Dedifferentiated amniotic fluid mesenchymal stem cell (primary cell): ENCODE measurements at regions not wholly inside any gene's neighbourhood (a gene's known extent, or its start where the extent isn't known, plus 50 kb on each side); places are given as distances from the start of the nearest gene placed in this dataset.

ENCODE experiments used
- DNase-seq: peaks from one replicate; pipeline ENCODE4 v3.0.0-alpha.2; 2016; ENCODE audit errors: extremely low spot score

DNA sequence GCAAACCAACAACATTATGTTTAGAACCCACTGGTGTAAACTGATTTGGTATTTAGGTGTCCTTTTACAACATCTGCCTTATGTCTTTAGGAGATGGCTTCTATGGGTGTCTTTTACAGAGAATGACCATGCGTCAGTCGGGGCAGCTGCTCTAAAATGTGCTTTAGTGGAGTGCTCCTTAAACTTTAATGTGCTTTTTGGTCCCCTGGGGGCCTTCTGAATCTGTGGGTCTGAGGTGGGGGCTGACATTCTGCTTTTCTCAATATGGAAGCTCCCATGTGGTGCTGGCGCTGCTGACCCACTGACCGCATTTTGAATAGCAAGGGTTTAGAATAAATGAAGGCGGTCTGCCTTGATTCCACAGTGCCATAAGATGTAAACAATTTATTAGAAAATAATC, 173.2 kb upstream of the B3GALT2 start:
- no peak for DNase-seq

GRCh38 chr1:193358419-193358818, 172.0 kb upstream of the B3GALT2 start:
- DNase-seq: no peak

DNA sequence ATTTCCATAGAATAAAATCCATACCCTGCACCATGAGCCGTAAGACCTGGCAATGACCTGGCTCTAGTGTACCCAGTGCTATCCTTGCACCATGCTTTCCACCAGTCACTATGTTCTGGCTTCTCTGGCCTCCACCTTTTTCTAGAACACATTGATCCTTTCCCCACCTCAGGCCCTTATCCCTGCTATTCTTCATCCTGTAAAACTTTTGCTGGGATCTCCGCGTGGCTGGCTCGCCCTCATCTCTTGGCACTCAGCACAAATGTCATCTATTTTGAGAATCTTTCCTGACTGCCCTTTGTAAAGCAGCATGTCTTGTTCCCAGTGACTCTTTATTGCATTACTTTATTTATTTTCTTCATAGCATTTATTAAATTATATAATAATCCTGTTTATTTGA, 169.8 kb upstream of the B3GALT2 start:
- no peak for DNase-seq

DNA sequence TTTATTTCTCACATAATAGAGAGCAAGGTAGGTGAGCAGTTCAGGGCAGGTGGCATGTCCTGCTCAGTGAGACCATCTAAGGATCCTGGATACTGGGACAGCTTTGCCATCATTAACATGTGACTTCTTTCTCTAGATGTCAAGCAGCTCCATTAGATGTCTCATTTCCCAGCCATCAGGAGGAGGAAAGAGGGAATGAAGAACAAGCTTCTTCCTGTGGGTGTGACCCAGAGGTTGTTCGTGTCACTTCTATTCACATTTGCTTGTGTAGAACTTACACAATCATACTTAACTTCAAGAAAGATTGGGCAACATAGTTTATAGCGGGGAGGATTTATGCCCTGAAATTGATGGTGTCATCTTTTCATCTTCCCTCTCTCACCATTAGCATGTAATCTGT, 169.2 kb upstream of the B3GALT2 start:
- DNase-seq: no peak

DNA sequence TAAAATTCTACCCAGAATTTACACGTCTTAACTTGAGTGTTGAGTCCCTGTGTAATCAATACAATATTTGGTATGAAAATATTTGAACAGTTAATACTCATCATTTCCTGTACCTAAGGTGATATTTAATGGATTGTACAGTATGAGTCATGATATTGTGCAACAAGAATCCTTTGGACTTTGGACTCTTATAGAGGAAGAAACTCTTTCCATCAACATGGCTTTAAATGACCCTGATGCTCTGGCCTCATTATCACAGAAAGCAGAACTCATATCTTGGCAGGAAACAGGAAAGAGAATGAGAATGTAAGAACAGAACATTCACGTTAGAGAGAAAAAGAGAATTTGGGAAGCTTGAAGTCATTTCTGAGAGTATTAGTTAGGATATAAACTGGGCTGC, 168.8 kb upstream of the B3GALT2 start:
- no peak for DNase-seq

DNA sequence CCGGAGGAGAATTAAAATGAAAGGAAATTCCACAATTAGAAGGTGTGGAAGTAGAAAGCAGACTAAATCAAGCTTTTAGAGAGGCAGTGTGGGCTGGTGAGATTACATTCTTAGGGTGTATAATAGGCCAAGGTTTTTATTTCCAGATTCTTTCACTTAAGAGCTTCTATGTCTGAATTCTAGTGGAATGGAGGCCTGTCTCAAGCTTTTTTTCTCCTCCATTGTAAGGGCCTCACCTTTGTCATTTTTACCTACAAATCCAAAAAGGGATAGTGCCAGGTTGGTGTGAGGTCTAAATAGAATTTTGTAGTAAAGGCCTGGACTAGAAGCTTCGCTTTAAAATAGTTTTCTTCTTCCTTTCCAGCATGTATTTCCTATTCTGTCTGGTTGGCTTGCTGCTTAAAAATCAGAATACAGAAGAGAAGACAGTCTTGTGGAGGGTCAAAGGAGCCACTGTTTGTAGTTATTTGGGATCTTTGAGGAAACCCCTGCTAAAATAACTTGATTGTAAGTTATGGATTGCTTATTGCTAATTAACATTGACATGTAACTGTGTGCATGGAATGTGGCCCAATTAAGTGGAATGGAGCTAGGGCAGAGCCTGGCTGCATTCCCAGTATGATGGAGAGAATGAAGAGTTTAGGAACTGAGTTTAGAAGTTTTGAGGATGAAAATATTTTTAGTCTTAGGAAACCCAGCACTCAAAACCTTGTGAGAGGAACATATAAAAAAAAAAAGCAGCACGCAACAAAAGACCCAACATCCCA, 162.5 kb upstream of the B3GALT2 start:
- no peak for DNase-seq

DNA sequence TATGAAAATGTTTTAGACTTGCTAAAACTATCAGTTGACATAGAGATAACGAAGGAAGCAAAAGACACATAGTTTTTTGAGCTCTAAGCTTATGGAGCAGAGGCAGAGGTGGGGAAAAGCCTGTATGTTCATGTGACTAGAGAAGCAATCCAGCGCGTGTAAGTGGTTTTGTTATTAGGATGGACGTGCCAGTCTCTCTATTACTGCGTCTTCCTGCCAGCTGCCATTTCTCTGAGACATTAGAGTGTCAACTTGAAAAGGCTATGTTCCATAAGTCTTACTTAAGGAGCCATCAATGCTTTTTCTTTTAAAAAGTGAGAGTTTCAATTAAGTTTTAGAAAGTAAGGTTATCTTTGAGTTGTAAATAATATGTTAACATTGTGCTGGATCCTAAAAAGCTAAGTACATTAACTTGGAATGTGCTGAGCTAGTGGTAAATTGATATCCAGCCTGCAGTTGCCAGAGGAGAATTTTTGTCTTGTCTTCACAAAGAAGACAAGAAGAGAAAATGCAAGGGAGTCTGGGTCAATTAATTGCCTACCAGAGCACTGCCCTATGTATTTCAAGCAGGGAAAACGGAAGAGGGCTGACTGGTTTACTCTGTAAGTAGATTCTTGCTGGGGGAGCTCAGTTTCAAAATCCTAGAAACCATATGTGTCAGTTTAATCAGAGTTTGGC, 161.8 kb upstream of the B3GALT2 start:
- peak; percentile 40 for DNase-seq

- no peak for DNase-seq
Observed at GRCh38 chr1:193346085-193346484, 159.7 kb upstream of the B3GALT2 start.

DNA sequence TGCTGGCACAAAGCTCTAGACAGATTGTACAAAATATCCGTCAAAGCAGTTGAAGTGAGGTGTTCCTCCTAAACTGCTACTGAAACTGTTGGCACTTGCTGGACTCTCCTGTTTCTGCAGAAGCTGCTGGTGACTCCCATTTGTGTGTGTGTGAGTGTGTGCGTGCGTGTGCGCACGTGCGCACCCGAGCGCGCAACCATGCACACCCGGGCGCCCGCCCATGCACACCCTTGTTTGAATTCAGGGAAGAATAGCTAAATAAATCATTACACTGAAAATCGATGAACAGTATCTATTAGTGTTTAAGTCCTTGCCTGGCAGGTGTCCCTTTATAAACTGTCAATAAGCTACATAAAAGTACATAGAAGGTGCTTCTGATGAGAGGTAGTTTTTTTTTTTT, 156.4 kb upstream of the B3GALT2 start:
- no peak for DNase-seq

DNA sequence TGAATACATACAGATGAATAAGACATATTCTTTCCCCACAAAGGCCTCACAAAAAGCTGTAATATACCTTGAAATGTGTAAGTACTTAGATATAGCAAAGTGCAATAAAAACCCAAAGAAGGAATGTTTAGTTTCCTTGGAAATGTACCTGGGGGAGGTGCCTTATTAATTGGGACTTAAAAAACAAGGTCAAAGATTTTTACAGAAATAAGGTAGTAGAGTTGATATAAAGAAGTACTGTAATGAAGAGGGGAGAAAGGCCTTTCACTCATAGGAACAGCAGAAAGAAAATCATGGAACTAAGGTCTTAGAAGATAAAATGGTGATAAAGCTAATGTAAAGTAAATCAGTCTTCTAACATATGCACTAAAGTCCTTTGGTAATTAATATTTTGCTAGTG, 153.9 kb upstream of the B3GALT2 start:
- DNase-seq: no peak

DNA sequence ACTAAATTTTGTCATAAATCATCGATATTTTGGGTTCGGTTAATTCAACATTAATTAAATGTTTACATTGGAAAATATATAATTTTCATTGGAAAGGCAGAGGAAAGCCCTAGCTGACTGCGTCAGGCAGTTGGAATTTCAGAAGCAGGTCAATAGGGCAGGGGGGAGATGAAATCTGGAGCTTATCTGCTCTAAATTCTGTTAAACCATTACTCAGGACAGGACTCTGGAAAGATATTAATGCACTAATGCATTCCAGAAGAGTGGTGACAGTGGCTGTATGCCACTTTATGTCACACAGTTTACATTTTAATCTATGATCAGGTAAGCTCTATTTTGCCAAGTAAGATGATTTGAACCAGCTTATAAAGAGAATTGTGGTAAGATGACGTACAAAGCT, 153.0 kb upstream of the B3GALT2 start:
- DNase-seq: no peak

- DNase-seq: peak; percentile 19
Observed at GRCh38 chr1:193338194-193338593, 151.8 kb upstream of the B3GALT2 start.

GRCh38 chr1:193335806-193336428, 149.5 kb upstream of the B3GALT2 start:
- peak; percentile 61 for DNase-seq

DNA sequence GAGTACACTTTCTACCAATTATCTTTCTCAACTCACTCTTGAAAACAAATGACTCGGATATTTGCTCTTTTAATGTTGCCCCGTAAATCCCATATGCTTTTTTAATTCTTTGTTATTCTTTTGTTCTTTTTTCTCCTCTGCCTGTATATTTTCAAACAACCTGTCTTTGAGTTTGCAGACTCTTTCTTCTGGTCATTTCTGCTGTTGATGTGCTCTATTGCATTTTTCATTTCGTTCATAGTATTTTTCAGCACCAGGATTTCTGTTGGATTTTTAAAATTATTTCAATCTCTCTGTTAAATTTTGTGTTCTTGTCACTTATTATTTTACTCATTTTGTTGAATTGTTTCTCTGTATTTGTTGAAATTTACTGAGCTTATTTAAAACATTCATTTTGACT, 146.8 kb upstream of the B3GALT2 start:
- DNase-seq: no peak

DNA sequence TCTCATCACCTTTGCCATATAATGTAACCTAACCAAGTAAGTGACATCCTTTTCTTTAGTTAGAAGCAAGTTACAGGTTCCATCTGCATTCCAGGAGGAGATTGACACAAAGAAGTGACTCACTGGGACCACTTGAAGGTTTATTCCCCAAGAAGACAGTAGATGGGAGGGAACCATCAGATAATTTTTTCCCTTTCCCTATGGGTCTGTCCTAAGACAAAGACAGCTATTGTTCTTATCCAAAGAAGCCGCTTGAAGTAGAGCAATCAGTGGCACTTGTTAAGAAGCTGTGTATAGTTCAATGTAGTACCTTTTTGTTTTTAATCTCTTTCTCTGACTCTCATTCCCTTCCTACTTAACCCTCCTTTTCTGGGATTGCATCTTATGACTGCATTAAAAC, 139.9 kb upstream of the B3GALT2 start:
- DNase-seq: no peak

GRCh38 chr1:193325771-193326170, 139.4 kb upstream of the B3GALT2 start:
- no peak for DNase-seq

GRCh38 chr1:193325042-193325441, 138.6 kb upstream of the B3GALT2 start:
- peak; percentile 36 for DNase-seq

- peak; percentile 76 for DNase-seq
Observed at GRCh38 chr1:193322211-193322610, 135.8 kb upstream of the B3GALT2 start.

DNA sequence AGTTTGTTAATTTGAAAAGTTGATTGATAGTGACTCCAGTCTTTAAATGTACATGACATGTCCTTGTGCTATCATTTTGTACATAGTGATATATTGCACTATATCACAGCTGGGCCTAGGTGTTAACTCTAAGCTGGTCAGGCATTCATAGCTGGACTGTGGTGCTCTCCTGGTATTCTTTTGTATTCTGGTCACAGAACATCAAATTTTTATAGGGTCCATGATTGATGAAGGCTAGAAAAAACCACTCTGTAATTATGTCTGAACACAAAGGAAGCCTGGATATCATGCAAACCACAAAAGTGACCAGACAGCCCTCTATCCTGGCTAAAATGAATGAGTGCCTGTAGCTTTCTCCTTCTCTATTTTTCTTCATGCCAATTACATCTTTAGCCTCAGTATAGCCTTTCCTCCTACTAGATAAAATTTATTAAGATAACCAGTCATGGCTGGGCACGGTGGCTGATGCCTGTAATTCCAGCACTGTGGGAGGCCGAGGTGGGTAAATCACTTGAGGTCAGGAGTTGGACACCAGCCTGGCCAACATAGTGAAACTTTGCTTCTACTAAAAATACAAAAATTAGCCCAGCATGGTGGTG, 134.9 kb upstream of the B3GALT2 start:
- DNase-seq: no peak

- no peak for DNase-seq
Observed at GRCh38 chr1:193320270-193320669, 133.9 kb upstream of the B3GALT2 start.

DNA sequence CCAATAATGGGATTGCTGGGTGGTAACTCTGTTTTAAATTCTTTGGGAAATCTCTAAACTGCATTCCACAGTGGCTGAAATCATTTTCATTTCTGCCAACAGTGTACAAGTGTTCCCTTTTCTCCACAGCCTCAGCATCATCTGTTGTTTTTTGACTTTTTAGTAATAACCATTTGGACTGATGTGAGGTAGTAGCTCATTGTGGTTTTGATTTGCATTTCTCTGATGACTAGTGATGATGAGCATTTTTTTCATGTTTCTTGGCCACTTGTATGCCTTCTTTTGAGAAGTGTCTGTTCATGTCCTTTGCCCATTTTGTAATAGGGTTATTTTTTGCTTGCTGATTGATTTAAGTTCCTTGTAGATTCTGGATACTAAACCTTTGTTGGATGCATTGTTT, 131.9 kb upstream of the B3GALT2 start:
- DNase-seq: no peak

- DNase-seq: no peak
Observed at GRCh38 chr1:193313354-193314140, 127.1 kb upstream of the B3GALT2 start.
